ENCODE measurements at regions not wholly inside any gene's neighbourhood (a gene's known extent, or its start where the extent isn't known, plus 50 kb on each side); places are given as distances from the start of the nearest gene placed in this dataset.

DNA sequence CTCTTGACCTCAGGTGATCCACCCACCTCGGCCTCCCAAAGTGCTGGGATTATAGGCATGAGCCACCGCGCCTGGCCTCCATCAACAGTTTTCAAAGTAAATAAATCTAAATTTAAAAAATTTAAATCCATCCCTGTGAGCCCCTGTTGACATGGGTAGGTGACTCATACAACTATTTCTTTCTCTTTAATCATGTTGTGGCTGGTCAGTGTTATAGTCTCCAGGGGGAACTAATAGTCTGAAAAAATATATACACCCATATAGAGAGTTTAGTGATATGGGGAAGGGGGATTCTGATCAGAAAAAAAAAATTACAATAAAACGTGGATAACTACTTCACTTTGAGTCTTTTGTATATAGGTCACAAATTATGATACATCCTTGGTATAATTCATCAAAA, 159.2 kb downstream of the ZNF608 start:
- no peak for TF ChIP-seq SP1 (IDR thresholded peaks at IDR 0.05; ENCODE audit: low read depth)
- TF ChIP-seq POLR2A (IDR thresholded peaks at IDR 0.05; ENCODE audit: borderline replicate concordance, extremely low read depth, insufficient read depth, insufficient read length) = no peak
- TF ChIP-seq, protein P1, sequence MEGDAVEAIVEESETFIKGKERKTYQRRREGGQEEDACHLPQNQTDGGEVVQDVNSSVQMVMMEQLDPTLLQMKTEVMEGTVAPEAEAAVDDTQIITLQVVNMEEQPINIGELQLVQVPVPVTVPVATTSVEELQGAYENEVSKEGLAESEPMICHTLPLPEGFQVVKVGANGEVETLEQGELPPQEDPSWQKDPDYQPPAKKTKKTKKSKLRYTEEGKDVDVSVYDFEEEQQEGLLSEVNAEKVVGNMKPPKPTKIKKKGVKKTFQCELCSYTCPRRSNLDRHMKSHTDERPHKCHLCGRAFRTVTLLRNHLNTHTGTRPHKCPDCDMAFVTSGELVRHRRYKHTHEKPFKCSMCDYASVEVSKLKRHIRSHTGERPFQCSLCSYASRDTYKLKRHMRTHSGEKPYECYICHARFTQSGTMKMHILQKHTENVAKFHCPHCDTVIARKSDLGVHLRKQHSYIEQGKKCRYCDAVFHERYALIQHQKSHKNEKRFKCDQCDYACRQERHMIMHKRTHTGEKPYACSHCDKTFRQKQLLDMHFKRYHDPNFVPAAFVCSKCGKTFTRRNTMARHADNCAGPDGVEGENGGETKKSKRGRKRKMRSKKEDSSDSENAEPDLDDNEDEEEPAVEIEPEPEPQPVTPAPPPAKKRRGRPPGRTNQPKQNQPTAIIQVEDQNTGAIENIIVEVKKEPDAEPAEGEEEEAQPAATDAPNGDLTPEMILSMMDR (IDR thresholded peaks at IDR 0.05 in 2 of 3, conservative IDR thresholded peaks at IDR 0.05 in 1 of 3; ENCODE audit: borderline replicate concordance in 1 of 3, insufficient read depth in 1 of 3, low read depth in 2 of 3, low read length in 2 of 3) = no peak
- TF ChIP-seq, protein P2, sequence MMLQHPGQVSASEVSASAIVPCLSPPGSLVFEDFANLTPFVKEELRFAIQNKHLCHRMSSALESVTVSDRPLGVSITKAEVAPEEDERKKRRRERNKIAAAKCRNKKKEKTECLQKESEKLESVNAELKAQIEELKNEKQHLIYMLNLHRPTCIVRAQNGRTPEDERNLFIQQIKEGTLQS (IDR thresholded peaks at IDR 0.05) = no peak

Measured in HCT116 (cell line).